HFFc6 (cell line): ENCODE measurements at regions not wholly inside any gene's neighbourhood (a gene's known extent, or its start where the extent isn't known, plus 50 kb on each side); places are given as distances from the start of the nearest gene placed in this dataset.
"Not testable (repeated sequence)": the region's sequence is repeated elsewhere in the genome, so short reads cannot be mapped to it uniquely, and the experiment has no call there.

Experiments used
- DNase-seq: peaks from one replicate; pipeline ENCODE4 v3.0.0-alpha.2; 2018
- H3K27ac Mint-ChIP-seq: 2 replicates; pipeline ENCODE4 v1.8.0; 2020; ENCODE audit warnings: mild to moderate bottlenecking, mixed read lengths
- H3K27me3 Mint-ChIP-seq: 2 replicates; pipeline ENCODE4 v1.8.0; 2021; ENCODE audit warnings: mild to moderate bottlenecking, moderate library complexity, mixed read lengths; ENCODE audit not compliant: insufficient read depth
- H3K36me3 Mint-ChIP-seq: 2 replicates; pipeline ENCODE4 v1.8.0; 2021; ENCODE audit warnings: low read depth, mixed read lengths
- H3K4me1 Mint-ChIP-seq: 2 replicates; pipeline ENCODE4 v1.8.0; 2020; ENCODE audit warnings: low read depth, mixed read lengths
- H3K4me3 Mint-ChIP-seq: 2 replicates; pipeline ENCODE4 v1.8.0; 2020; ENCODE audit warnings: mild to moderate bottlenecking, moderate library complexity, mixed read lengths
- H3K9me3 Mint-ChIP-seq: 2 replicates; pipeline ENCODE4 v1.8.0; 2020; ENCODE audit warnings: mild to moderate bottlenecking, mixed read lengths
- CTCF ChIP-seq: fragments of 200-600 bp; sonication (generic); IDR thresholded peaks from 2 replicates; pipeline ENCODE4 v1.5.0; 2021; ENCODE audit warnings: antibody characterized with exemption, mild to moderate bottlenecking

- no peak for DNase-seq
- Mint-ChIP-seq H3K36me3 (no peaks in the 10 kb centered on the region), H3K4me1 (no peaks in the 10 kb centered on the region), H3K9me3 (no peaks in the 10 kb centered on the region), H3K27ac (no peak overlapping the region), H3K27me3 (peaks cover 34% of the 10 kb centered on the region), H3K4me3 (no peak overlapping the region)
- no peak for TF ChIP-seq CTCF
Measured at GRCh38 chr2:38138996-38139395, 63.0 kb upstream of the CYP1B1 start.

- Mint-ChIP-seq H3K4me1 (no peaks in the 10 kb centered on the region), H3K9me3 (no peaks in the 10 kb centered on the region), H3K27ac (no peak overlapping the region), H3K4me3 (no peak overlapping the region), H3K27me3 (peaks cover 34% of the 10 kb centered on the region), H3K36me3 (no peaks in the 10 kb centered on the region)
- TF ChIP-seq CTCF: no peak
- DNase-seq: no peak
Measured at GRCh38 chr2:38138419-38138818, 62.5 kb upstream of the CYP1B1 start.

- H3K9me3 Mint-ChIP-seq, H3K4me3 Mint-ChIP-seq: not testable (repeated sequence)
Measured at GRCh38 chr2:38137958-38138357, 62.0 kb upstream of the CYP1B1 start.

GRCh38 chr2:38131676-38132075, 55.7 kb upstream of the CYP1B1 start:
- Mint-ChIP-seq H3K36me3 (peaks cover 4% of the 10 kb centered on the region), H3K4me1 (no peaks in the 10 kb centered on the region), H3K4me3 (no peak overlapping the region), H3K27ac (no peak overlapping the region), H3K27me3 (peaks cover 17% of the 10 kb centered on the region), H3K9me3 (peaks cover 18% of the 10 kb centered on the region)
- TF ChIP-seq CTCF: no peak
- DNase-seq: no peak

More at GRCh38 chr2:38137958-38138357, 62.0 kb upstream of the CYP1B1 start:
- not testable (repeated sequence) for DNase-seq, H3K36me3 Mint-ChIP-seq, H3K27ac Mint-ChIP-seq, H3K4me1 Mint-ChIP-seq
- peaks cover 34% of the 10 kb centered on the region for H3K27me3 Mint-ChIP-seq

- no peak overlapping the region for H3K27ac Mint-ChIP-seq
- DNase-seq: no peak
- H3K4me3 Mint-ChIP-seq: no peak overlapping the region
- H3K9me3 Mint-ChIP-seq: peaks cover 22% of the 10 kb centered on the region
- TF ChIP-seq CTCF: no peak
- H3K27me3 Mint-ChIP-seq: peaks cover 12% of the 10 kb centered on the region
- H3K36me3 Mint-ChIP-seq: peaks cover 7% of the 10 kb centered on the region
- H3K4me1 Mint-ChIP-seq: no peaks in the 10 kb centered on the region
Measured at GRCh38 chr2:38130876-38131275, 54.9 kb upstream of the CYP1B1 start.

GRCh38 chr2:38129987-38130386, 54.0 kb upstream of the CYP1B1 start:
- peaks cover 11% of the 10 kb centered on the region for H3K27me3 Mint-ChIP-seq
- no peaks in the 10 kb centered on the region for H3K4me1 Mint-ChIP-seq
- no peak overlapping the region for H3K4me3 Mint-ChIP-seq
- peaks cover 22% of the 10 kb centered on the region for H3K9me3 Mint-ChIP-seq
- no peak for DNase-seq
- TF ChIP-seq CTCF: no peak
- peaks cover 7% of the 10 kb centered on the region for H3K36me3 Mint-ChIP-seq
- no peak overlapping the region for H3K27ac Mint-ChIP-seq
